ENCODE measurements at regions not wholly inside any gene's neighbourhood (a gene's known extent, or its start where the extent isn't known, plus 50 kb on each side); places are given as distances from the start of the nearest gene placed in this dataset.

DNA sequence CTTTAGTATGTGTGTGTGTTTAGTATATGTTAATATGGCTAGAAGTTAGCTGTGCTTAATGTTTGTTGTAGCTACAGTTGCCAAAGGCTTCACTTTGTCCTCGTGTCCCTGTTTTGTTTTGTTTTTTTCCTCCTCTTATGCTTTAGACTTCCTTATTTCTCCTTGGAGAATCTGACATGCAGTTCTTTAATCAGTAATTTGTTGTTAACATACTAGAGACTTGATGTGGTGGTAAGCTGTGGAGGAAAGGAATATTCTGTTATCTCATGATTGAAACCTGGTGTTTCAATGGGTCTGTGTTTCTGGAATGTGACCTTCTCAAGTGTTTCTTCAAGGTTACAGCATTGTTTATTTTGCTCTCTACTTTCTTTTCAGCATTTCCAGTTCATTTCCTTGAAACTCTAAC lies 515.6 kb upstream of the ST8SIA4 start:
- no peaks in the 10 kb centered on the region for H3K36me3 ChIP-seq (ENCODE audit: insufficient read depth)
- no peaks in the 10 kb centered on the region for H3K4me1 ChIP-seq (ENCODE audit: insufficient read depth)
- no peaks in the 10 kb centered on the region for H3K79me2 ChIP-seq (replicated peaks; ENCODE audit: insufficient read depth)
- ATAC-seq (no peak), DNase-seq (ENCODE audit: low spot score) (peak; percentile 17)
- Mint-ChIP-seq H3K27ac (peak overlapping the region; percentile 38), H3K27me3 (ENCODE audit: insufficient read depth, low read depth, poor library complexity) (no peaks in the 10 kb centered on the region), H3K4me1 (no peaks in the 10 kb centered on the region), H3K36me3 (ENCODE audit: low read depth) (no peaks in the 10 kb centered on the region), H3K4me3 (no peak overlapping the region), H3K9me3 (no peaks in the 10 kb centered on the region)
- TF ChIP-seq, protein P1, sequence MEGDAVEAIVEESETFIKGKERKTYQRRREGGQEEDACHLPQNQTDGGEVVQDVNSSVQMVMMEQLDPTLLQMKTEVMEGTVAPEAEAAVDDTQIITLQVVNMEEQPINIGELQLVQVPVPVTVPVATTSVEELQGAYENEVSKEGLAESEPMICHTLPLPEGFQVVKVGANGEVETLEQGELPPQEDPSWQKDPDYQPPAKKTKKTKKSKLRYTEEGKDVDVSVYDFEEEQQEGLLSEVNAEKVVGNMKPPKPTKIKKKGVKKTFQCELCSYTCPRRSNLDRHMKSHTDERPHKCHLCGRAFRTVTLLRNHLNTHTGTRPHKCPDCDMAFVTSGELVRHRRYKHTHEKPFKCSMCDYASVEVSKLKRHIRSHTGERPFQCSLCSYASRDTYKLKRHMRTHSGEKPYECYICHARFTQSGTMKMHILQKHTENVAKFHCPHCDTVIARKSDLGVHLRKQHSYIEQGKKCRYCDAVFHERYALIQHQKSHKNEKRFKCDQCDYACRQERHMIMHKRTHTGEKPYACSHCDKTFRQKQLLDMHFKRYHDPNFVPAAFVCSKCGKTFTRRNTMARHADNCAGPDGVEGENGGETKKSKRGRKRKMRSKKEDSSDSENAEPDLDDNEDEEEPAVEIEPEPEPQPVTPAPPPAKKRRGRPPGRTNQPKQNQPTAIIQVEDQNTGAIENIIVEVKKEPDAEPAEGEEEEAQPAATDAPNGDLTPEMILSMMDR (conservative IDR thresholded peaks at IDR 0.05; ENCODE audit: low read depth in 2 of 2), result no peak
- TF ChIP-seq ZNF331 (CRISPR knock-in tag; IDR thresholded peaks at IDR 0.05; ENCODE audit: low read depth), result no peak
- TF ChIP-seq CREB1 (CRISPR knock-in tag; IDR thresholded peaks at IDR 0.05; ENCODE audit: low read depth), result no peak
- TF ChIP-seq EZH2phosphoT487 (IDR thresholded peaks at IDR 0.05; ENCODE audit: unreplicated experiment), result no peak
- TF ChIP-seq JUNB (IDR thresholded peaks at IDR 0.05; ENCODE audit: unreplicated experiment), result no peak
- no peak for TF ChIP-seq EZH2 (IDR thresholded peaks at IDR 0.05; ENCODE audit: low read depth, unreplicated experiment)
- no peak for TF ChIP-seq NANOG (IDR thresholded peaks at IDR 0.05; ENCODE audit: borderline replicate concordance)
- no peak for TF ChIP-seq ZNF114 (CRISPR knock-in tag; IDR thresholded peaks at IDR 0.05)
- TF ChIP-seq, protein P2, sequence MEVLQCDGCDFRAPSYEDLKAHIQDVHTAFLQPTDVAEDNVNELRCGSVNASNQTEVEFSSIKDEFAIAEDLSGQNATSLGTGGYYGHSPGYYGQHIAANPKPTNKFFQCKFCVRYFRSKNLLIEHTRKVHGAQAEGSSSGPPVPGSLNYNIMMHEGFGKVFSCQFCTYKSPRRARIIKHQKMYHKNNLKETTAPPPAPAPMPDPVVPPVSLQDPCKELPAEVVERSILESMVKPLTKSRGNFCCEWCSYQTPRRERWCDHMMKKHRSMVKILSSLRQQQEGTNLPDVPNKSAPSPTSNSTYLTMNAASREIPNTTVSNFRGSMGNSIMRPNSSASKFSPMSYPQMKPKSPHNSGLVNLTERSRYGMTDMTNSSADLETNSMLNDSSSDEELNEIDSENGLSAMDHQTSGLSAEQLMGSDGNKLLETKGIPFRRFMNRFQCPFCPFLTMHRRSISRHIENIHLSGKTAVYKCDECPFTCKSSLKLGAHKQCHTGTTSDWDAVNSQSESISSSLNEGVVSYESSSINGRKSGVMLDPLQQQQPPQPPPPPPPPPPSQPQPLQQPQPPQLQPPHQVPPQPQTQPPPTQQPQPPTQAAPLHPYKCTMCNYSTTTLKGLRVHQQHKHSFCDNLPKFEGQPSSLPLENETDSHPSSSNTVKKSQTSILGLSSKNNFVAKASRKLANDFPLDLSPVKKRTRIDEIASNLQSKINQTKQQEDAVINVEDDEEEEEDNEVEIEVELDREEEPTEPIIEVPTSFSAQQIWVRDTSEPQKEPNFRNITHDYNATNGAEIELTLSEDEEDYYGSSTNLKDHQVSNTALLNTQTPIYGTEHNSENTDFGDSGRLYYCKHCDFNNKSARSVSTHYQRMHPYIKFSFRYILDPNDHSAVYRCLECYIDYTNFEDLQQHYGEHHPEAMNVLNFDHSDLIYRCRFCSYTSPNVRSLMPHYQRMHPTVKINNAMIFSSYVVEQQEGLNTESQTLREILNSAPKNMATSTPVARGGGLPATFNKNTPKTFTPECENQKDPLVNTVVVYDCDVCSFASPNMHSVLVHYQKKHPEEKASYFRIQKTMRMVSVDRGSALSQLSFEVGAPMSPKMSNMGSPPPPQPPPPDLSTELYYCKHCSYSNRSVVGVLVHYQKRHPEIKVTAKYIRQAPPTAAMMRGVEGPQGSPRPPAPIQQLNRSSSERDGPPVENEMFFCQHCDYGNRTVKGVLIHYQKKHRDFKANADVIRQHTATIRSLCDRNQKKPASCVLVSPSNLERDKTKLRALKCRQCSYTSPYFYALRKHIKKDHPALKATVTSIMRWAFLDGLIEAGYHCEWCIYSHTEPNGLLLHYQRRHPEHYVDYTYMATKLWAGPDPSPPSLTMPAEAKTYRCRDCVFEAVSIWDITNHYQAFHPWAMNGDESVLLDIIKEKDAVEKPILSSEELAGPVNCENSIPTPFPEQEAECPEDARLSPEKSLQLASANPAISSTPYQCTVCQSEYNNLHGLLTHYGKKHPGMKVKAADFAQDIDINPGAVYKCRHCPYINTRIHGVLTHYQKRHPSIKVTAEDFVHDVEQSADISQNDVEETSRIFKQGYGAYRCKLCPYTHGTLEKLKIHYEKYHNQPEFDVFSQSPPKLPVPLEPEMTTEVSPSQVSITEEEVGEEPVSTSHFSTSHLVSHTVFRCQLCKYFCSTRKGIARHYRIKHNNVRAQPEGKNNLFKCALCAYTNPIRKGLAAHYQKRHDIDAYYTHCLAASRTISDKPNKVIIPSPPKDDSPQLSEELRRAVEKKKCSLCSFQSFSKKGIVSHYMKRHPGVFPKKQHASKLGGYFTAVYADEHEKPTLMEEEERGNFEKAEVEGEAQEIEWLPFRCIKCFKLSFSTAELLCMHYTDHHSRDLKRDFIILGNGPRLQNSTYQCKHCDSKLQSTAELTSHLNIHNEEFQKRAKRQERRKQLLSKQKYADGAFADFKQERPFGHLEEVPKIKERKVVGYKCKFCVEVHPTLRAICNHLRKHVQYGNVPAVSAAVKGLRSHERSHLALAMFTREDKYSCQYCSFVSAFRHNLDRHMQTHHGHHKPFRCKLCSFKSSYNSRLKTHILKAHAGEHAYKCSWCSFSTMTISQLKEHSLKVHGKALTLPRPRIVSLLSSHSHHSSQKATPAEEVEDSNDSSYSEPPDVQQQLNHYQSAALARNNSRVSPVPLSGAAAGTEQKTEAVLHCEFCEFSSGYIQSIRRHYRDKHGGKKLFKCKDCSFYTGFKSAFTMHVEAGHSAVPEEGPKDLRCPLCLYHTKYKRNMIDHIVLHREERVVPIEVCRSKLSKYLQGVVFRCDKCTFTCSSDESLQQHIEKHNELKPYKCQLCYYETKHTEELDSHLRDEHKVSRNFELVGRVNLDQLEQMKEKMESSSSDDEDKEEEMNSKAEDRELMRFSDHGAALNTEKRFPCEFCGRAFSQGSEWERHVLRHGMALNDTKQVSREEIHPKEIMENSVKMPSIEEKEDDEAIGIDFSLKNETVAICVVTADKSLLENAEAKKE (CRISPR knock-in tag; IDR thresholded peaks at IDR 0.05), result no peak
- TF ChIP-seq STAT1 (IDR thresholded peaks at IDR 0.05; ENCODE audit: unreplicated experiment), result no peak
- no peak for TF ChIP-seq POLR2AphosphoS5 (IDR thresholded peaks at IDR 0.05; ENCODE audit: low read depth)
- TF ChIP-seq, protein P3, sequence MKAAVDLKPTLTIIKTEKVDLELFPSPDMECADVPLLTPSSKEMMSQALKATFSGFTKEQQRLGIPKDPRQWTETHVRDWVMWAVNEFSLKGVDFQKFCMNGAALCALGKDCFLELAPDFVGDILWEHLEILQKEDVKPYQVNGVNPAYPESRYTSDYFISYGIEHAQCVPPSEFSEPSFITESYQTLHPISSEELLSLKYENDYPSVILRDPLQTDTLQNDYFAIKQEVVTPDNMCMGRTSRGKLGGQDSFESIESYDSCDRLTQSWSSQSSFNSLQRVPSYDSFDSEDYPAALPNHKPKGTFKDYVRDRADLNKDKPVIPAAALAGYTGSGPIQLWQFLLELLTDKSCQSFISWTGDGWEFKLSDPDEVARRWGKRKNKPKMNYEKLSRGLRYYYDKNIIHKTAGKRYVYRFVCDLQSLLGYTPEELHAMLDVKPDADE (IDR thresholded peaks at IDR 0.05), result no peak
- TF ChIP-seq, protein P4, sequence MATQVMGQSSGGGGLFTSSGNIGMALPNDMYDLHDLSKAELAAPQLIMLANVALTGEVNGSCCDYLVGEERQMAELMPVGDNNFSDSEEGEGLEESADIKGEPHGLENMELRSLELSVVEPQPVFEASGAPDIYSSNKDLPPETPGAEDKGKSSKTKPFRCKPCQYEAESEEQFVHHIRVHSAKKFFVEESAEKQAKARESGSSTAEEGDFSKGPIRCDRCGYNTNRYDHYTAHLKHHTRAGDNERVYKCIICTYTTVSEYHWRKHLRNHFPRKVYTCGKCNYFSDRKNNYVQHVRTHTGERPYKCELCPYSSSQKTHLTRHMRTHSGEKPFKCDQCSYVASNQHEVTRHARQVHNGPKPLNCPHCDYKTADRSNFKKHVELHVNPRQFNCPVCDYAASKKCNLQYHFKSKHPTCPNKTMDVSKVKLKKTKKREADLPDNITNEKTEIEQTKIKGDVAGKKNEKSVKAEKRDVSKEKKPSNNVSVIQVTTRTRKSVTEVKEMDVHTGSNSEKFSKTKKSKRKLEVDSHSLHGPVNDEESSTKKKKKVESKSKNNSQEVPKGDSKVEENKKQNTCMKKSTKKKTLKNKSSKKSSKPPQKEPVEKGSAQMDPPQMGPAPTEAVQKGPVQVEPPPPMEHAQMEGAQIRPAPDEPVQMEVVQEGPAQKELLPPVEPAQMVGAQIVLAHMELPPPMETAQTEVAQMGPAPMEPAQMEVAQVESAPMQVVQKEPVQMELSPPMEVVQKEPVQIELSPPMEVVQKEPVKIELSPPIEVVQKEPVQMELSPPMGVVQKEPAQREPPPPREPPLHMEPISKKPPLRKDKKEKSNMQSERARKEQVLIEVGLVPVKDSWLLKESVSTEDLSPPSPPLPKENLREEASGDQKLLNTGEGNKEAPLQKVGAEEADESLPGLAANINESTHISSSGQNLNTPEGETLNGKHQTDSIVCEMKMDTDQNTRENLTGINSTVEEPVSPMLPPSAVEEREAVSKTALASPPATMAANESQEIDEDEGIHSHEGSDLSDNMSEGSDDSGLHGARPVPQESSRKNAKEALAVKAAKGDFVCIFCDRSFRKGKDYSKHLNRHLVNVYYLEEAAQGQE (IDR thresholded peaks at IDR 0.05; ENCODE audit: unreplicated experiment), result no peak
- no peaks in the 10 kb centered on the region for H3K27me3 ChIP-seq (ENCODE audit: insufficient read depth)
- H3F3A ChIP-seq (replicated peaks; ENCODE audit: low read depth), result no peaks in the 10 kb centered on the region
- no peak overlapping the region for H3K27ac ChIP-seq (ENCODE audit: low read depth)
- H3K4me3 ChIP-seq, result no peak overlapping the region
- H4K20me1 ChIP-seq (replicated peaks; ENCODE audit: insufficient read depth), result no peaks in the 10 kb centered on the region
- no peak overlapping the region for H2AFZ ChIP-seq
- H3K9me2 ChIP-seq (ENCODE audit: insufficient read depth), result no peaks in the 10 kb centered on the region
- no peak overlapping the region for H3K4me2 ChIP-seq
